ENCODE measurements at regions not wholly inside any gene's neighbourhood (a gene's known extent, or its start where the extent isn't known, plus 50 kb on each side); places are given as distances from the start of the nearest gene placed in this dataset.

GRCh38 chr5:52725808-52726207 lies 61.9 kb upstream of the ITGA1 start:
- no peak for DNase-seq (ENCODE audit: low read depth)

GRCh38 chr5:52727020-52727419 lies 60.7 kb upstream of the ITGA1 start:
- DNase-seq (ENCODE audit: low read depth), result no peak

- no peak for DNase-seq (ENCODE audit: low read depth)
These were observed 60.1 kb upstream of the ITGA1 start for GRCh38 chr5:52727576-52727975.

DNA sequence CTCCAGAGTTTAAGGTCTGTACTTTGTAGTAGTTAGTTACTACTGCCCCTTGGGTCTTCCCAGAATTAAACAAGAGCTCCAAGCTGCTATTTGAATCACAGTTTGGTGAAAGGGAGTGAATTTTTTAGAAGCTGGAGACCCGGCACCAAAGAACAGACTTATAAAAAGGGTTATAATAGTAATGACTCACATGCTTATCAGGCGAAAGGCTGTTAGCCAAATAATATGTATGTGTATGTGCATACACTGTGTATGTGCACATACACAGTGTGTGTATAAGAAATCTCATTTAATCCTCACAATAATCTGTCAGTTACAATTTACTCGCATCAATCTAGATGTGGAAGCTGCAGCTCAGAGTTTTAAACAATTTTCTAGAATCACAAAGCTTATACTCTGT lies 59.5 kb upstream of the ITGA1 start:
- DNase-seq (ENCODE audit: low read depth), result no peak

DNA sequence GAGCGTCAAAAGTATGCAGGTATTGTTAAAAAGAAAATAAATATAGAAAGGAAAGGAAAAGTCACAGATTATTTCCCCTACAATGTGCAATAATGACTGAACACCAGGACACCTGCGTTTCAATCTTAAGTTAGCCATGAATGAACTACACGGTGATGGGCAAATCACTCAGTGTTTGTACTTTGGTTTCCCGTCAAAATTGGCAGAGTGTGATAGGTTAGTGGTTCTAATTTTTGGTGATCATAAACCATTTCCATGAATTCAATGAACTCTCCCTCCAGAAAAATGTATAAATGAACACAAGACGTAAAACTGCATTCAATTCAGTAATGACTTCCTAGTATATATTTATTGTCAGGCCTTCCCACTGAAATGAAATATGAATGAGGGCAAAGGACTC lies 59.0 kb upstream of the ITGA1 start:
- no peak for DNase-seq (ENCODE audit: low read depth)

DNA sequence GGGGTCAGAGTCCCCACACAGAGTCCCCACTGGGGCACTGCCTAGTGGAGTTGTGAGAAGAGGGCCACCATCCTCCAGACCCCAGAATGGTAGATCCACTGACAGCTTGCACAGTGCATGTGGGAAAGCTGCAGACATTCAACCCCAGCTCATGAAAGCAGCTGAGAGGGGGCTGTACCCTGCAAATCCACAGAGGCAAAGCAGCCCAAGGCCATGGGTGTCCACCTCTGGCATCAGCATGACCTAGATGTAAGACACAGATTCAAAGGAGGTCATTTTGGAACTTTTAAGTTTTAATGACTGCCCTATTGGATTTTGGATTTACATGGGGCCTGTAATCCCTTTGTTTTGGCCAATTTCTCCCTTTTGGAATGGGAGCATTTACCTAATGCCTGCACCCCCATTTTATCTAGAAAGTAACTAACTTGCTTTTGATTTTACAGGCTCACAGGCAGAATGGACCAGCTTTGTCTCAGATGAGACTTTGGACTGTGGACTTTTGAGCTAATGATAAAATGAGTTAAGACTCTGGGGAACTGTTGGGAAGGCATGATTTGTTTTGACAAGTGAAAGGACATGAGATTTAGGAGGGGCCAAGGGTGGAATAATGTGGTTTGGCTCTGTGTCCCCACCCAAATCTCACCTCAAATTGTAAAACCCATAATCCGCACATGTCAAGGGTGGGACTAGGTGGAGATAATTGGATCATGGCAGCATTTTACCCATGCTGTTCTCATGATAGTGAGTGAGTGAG lies 56.3 kb upstream of the ITGA1 start:
- DNase-seq (ENCODE audit: low read depth), result no peak

DNA sequence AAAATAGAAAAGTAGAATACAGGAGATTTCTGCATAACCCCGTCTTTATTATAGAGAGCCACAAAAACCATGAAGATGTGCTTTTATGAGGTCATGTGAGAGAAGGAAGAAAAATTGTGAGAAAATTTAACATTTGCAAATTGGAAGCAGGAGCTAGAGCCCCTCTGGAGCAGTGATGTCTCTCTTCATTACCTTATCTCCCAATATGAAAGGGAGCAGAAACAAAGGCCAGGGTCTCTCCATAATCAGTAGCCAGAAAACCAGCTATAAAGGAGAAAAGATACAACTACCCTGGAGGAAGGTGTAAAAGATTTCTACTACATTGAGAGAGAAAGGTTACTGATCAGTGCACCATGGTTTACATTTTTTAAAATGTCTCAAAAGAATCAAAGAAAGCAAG lies 53.2 kb upstream of the ITGA1 start:
- DNase-seq (ENCODE audit: low read depth), result no peak

DNA sequence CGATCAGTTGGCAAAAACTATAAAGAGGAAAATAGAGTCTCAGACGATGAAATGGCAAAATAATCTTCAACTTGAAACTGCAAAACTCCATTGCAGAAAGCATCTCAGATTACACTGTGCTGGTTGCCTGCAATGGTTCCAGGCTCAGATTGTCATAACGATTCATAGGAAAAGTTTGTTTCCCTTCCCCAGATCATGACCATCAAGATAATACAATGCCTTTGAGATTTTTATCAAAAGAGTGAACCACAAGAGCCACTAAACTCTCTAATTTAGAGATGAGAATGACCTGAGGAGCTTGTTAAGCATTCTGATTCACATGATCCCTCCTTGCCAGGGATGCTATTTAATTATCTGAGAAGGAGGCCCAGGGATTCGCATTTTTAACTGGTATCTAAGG lies 52.6 kb upstream of the ITGA1 start:
- DNase-seq (ENCODE audit: low read depth), result no peak
